ENCODE measurements at regions not wholly inside any gene's neighbourhood (a gene's known extent, or its start where the extent isn't known, plus 50 kb on each side); places are given as distances from the start of the nearest gene placed in this dataset.
"Not testable (repeated sequence)": the region's sequence is repeated elsewhere in the genome, so short reads cannot be mapped to it uniquely, and the experiment has no call there.

- DNase-seq, result peak; percentile 38
These were observed 60.2 kb upstream of the SULF2 start for GRCh38 chr20:47845382-47845977.

- not testable (repeated sequence) for DNase-seq
These were observed 59.3 kb upstream of the SULF2 start for GRCh38 chr20:47844568-47844906.

- no peak for DNase-seq
These were observed 58.7 kb upstream of the SULF2 start for GRCh38 chr20:47843886-47844567.

DNA sequence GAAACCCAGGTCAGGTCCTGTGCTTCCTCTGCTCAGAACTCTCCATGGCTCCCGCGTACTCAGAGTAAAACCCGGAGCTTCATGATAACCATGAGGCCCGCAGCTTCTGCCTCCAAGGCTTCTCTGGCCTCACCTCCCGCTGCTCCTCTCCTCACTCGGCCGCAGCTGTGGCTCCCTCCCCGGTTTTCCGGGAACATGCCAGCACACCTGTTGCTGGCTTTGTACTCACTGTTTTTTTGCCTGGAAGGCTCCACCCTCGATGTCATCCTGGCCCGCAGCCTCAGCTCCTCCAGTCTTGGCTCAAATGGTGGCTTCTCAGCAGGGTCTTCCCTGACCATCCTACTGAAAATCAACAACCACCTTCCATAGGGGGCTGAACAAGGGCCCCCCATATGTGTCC lies 57.7 kb upstream of the SULF2 start:
- DNase-seq, result not testable (repeated sequence)

GRCh38 chr20:47842004-47842403 lies 56.7 kb upstream of the SULF2 start:
- DNase-seq, result not testable (repeated sequence)

DNA sequence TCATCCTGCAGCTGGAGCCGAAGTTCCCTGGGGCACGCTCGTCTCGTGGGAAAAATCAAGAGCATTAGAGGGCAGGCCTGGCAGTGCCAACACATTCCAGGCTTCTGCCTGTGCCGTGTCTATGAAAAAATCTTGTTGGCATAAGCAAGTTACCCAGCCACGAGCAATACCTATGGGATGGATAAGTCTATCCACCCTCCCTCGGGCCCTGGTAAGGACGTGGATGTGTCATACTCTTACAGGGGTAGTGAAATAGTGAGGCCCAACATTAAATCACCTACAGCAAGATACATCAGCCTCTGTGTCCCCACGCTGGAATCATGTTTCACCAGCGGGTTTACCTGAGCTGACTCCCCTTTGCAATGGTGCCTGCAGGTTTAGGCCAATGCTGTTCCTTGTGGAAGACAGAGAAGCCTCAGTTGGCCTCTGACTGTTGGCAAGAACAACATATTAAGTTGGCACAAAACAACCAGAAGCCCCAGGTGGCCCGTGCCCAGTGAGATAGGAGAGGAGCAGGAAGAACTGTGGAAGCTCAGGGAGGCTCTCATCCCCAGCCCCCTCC lies 51.1 kb upstream of the SULF2 start:
- not testable (repeated sequence) for DNase-seq
